Gastrocnemius medialis (tissue), 4 donors: ENCODE measurements at regions not wholly inside any gene's neighbourhood (a gene's known extent, or its start where the extent isn't known, plus 50 kb on each side); places are given as distances from the start of the nearest gene placed in this dataset.

ENCODE experiments used
- ATAC-seq, 2 donors: fragments of 150-250 bp; one replicate each; pipeline ENCODE4 v1.9.1; 2016
- DNase-seq, 2 donors: peaks; one replicate each; pipeline ENCODE4 v3.0.0-alpha.2; 2019
- H3K27ac ChIP-seq, 4 donors: fragments of 200-600 bp; sonication (generic); 1 replicate in 1 of 4; 2 replicates in 3 of 4; pipeline ENCODE4 v1.5.1; 2016 to 2018; ENCODE audit warnings: mild to moderate bottlenecking in 2 of 4, moderate library complexity in 1 of 4
- H3K27me3 ChIP-seq, 3 donors: fragments of 200-600 bp; sonication (generic) in 2 of 3; 1 replicate in 1 of 3; 2 replicates in 2 of 3; pipeline versions ENCODE4 v1.5.1 to v1.6.0; 2016 to 2019; ENCODE audit warnings: mild to moderate bottlenecking in 1 of 3, moderate library complexity in 1 of 3
- H3K36me3 ChIP-seq, 2 donors: fragments of 200-600 bp; sonication (generic) in 1 of 2; one replicate each; pipeline ENCODE4 v1.5.1; 2017 to 2018
- H3K4me1 ChIP-seq, 2 donors: fragments of 200-600 bp; sonication (generic) in 1 of 2; one replicate each; pipeline ENCODE4 v1.5.1; 2016 to 2017; ENCODE audit warnings: mild to moderate bottlenecking in 2 of 2
- H3K4me3 ChIP-seq, 4 donors: fragments of 200-600 bp; sonication (generic) in 3 of 4; 1 replicate in 1 of 4; 2 replicates in 3 of 4; pipeline ENCODE4 v1.5.1; 2016 to 2019; ENCODE audit warnings: mild to moderate bottlenecking in 2 of 4
- H3K9me3 ChIP-seq, 3 donors: fragments of 200-600 bp; sonication (generic) in 2 of 3; 1 replicate in 1 of 3; 2 replicates in 2 of 3; pipeline ENCODE4 v1.5.1; 2016 to 2019
- CTCF ChIP-seq, 5 experiments: fragments of 450-650 bp in 3 of 5; fragments of 200-600 bp in 2 of 5; sonication (generic) in 2 of 5; IDR thresholded peaks in 4 of 5; conservative IDR thresholded peaks in 1 of 5; 1 replicate in 4 of 5; 2 replicates in 1 of 5; pipeline ENCODE4 v1.5.1; 2016 to 2019; ENCODE audit warnings: antibody characterized with exemption in 5 of 5, mild to moderate bottlenecking in 3 of 5, moderate library complexity in 3 of 5
- POLR2A ChIP-seq, 2 donors: fragments of 450-650 bp; IDR thresholded peaks; one replicate each; pipeline ENCODE4 v1.6.1; 2017; ENCODE audit warnings: antibody characterized with exemption in 2 of 2, mild to moderate bottlenecking in 2 of 2, moderate library complexity in 2 of 2
- in situ Hi-C, 4 donors: fragments of 200-750 bp; cut with MboI; loops; one replicate each; pipeline versions ENCODE4 v1.15.0 to v1.8.0; 2017; ENCODE audit warnings: low sequenced_read_pairs in 4 of 4
- intact Hi-C: fragments of 100-400 bp; cut with DNase I; formaldehyde crosslinking; loops from one replicate; pipeline ENCODE4 v1.15.1; 2023; ENCODE audit warnings: low total_unique reads

GRCh38 chr4:101706535-101707057 is 83.9 kb upstream of the BANK1 start:
- ATAC-seq (no peak), DNase-seq (no peak)
- intact Hi-C loops (no loop called here), in situ Hi-C loops (no loop called here)
- no peaks in the 10 kb centered on the region for H3K36me3 ChIP-seq
- H3K4me1 ChIP-seq: no peaks in the 10 kb centered on the region
- no peak overlapping the region for H3K27ac ChIP-seq
- no peak overlapping the region for H3K4me3 ChIP-seq
- no peaks in the 10 kb centered on the region for H3K9me3 ChIP-seq
- no peak for TF ChIP-seq POLR2A (IDR thresholded peaks at IDR 0.05)
- H3K27me3 ChIP-seq: no peaks in the 10 kb centered on the region

- Histone ChIP-seq H3K27me3 (no peaks in the 10 kb centered on the region), H3K36me3 (no peaks in the 10 kb centered on the region), H3K4me3 (no peak overlapping the region), H3K4me1 (no peaks in the 10 kb centered on the region), H3K27ac (no peak overlapping the region), H3K9me3 (no peaks in the 10 kb centered on the region)
- intact Hi-C loops: no loop called here
- in situ Hi-C loops: no loop called here
- DNase-seq: no peak
- TF ChIP-seq POLR2A (IDR thresholded peaks at IDR 0.05) (no peak), CTCF (IDR thresholded peaks at IDR 0.05 in 4 of 5, conservative IDR thresholded peaks at IDR 0.05 in 1 of 5) (no peak)
- ATAC-seq: no peak
Measured at GRCh38 chr4:101701551-101701950, 89.0 kb upstream of the BANK1 start.

- Histone ChIP-seq H3K27ac (no peak overlapping the region), H3K27me3 (no peaks in the 10 kb centered on the region), H3K4me3 (no peak overlapping the region), H3K9me3 (no peaks in the 10 kb centered on the region), H3K4me1 (no peaks in the 10 kb centered on the region), H3K36me3 (no peaks in the 10 kb centered on the region)
- no peak for TF ChIP-seq POLR2A (IDR thresholded peaks at IDR 0.05)
- no peak for TF ChIP-seq CTCF (IDR thresholded peaks at IDR 0.05 in 4 of 5, conservative IDR thresholded peaks at IDR 0.05 in 1 of 5)
- no peak for ATAC-seq
- intact Hi-C loops (no loop called here), in situ Hi-C loops (no loop called here)
- no peak for DNase-seq
Measured at GRCh38 chr4:101699441-101700124, 90.9 kb upstream of the BANK1 start.

- DNase-seq (no peak), ATAC-seq (no peak)
- H3K27me3 ChIP-seq: no peaks in the 10 kb centered on the region
- in situ Hi-C loops: no loop called here
- TF ChIP-seq CTCF (IDR thresholded peaks at IDR 0.05 in 4 of 5, conservative IDR thresholded peaks at IDR 0.05 in 1 of 5) (no peak), POLR2A (IDR thresholded peaks at IDR 0.05) (no peak)
- H3K4me3 ChIP-seq: no peak overlapping the region
- no peaks in the 10 kb centered on the region for H3K36me3 ChIP-seq
- no peaks in the 10 kb centered on the region for H3K9me3 ChIP-seq
- H3K4me1 ChIP-seq: no peaks in the 10 kb centered on the region
- intact Hi-C loops: no loop called here
- H3K27ac ChIP-seq: no peak overlapping the region
Measured at GRCh38 chr4:101697266-101697665, 93.3 kb upstream of the BANK1 start.

- H3K4me3 ChIP-seq: no peak overlapping the region
- intact Hi-C loops: no loop called here
- no peaks in the 10 kb centered on the region for H3K9me3 ChIP-seq
- TF ChIP-seq CTCF (IDR thresholded peaks at IDR 0.05 in 4 of 5, conservative IDR thresholded peaks at IDR 0.05 in 1 of 5): no peak
- no peak for TF ChIP-seq POLR2A (IDR thresholded peaks at IDR 0.05)
- ATAC-seq (no peak), DNase-seq (no peak)
- no peaks in the 10 kb centered on the region for H3K36me3 ChIP-seq
- no peaks in the 10 kb centered on the region for H3K4me1 ChIP-seq
- no peaks in the 10 kb centered on the region for H3K27me3 ChIP-seq
- H3K27ac ChIP-seq: no peak overlapping the region
- in situ Hi-C loops: no loop called here
Measured at GRCh38 chr4:101696276-101697010, 94.1 kb upstream of the BANK1 start.
